ENCODE measurements at regions not wholly inside any gene's neighbourhood (a gene's known extent, or its start where the extent isn't known, plus 50 kb on each side); places are given as distances from the start of the nearest gene placed in this dataset.
"Not testable (repeated sequence)": the region's sequence is repeated elsewhere in the genome, so short reads cannot be mapped to it uniquely, and the experiment has no call there.

- H3K4me3 ChIP-seq (ENCODE audit: low read length); H3K4me2 ChIP-seq (ENCODE audit: low read length); H3K27me3 ChIP-seq (ENCODE audit: control insufficient read depth, insufficient read depth, low read length); H3K4me1 ChIP-seq (ENCODE audit: control insufficient read depth, insufficient read depth, low read length); H3K36me3 ChIP-seq (ENCODE audit: insufficient read depth, low read length); H3K9ac ChIP-seq (ENCODE audit: low read depth, low read length); H3K9me3 ChIP-seq (replicated peaks; ENCODE audit: low read length): not testable (repeated sequence)
Observed at GRCh38 chr13:21306300-21307073, 130.0 kb downstream of the MRPL57 start.

DNA sequence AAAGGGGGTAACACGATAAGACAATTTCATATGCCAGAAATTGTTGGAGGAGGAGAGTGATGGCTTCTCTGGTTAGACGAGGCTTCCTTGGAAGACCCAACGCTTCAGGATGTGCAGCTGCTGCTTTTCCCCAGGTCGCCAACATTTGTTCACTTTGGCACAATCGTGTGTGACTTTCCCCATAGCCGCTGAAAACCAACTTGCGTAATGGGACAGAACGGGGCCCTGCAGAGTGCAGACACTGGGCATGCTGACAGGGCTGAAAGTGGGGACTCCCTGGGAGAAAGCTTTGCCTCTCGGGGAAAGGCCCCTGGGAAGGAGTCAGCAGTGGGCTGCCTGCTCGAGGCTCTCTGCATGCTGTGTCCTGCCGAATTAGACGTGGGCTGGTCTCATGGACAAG, 130.7 kb downstream of the MRPL57 start:
- not testable (repeated sequence) for H3K27me3 ChIP-seq (ENCODE audit: control insufficient read depth, insufficient read depth, low read length); H3K9ac ChIP-seq (ENCODE audit: low read depth, low read length); H3K9me3 ChIP-seq (replicated peaks; ENCODE audit: low read length); H3K4me3 ChIP-seq (ENCODE audit: low read length); H3K4me2 ChIP-seq (ENCODE audit: low read length); H3K36me3 ChIP-seq (ENCODE audit: insufficient read depth, low read length); H3K4me1 ChIP-seq (ENCODE audit: control insufficient read depth, insufficient read depth, low read length)

GRCh38 chr13:21308906-21309305, 132.4 kb downstream of the MRPL57 start:
- Histone ChIP-seq H3K4me1 (ENCODE audit: control insufficient read depth, insufficient read depth, low read length) (no peaks in the 10 kb centered on the region), H3K4me2 (ENCODE audit: low read length) (no peak overlapping the region), H3K9ac (ENCODE audit: low read depth, low read length) (no peak overlapping the region), H3K36me3 (ENCODE audit: insufficient read depth, low read length) (no peaks in the 10 kb centered on the region), H3K9me3 (replicated peaks; ENCODE audit: low read length) (no peaks in the 10 kb centered on the region), H3K4me3 (ENCODE audit: low read length) (no peak overlapping the region), H3K27me3 (ENCODE audit: control insufficient read depth, insufficient read depth, low read length) (no peaks in the 10 kb centered on the region)

GRCh38 chr13:21309542-21310172, 133.2 kb downstream of the MRPL57 start:
- Histone ChIP-seq H3K9me3 (replicated peaks; ENCODE audit: low read length) (no peaks in the 10 kb centered on the region), H3K4me2 (ENCODE audit: low read length) (no peak overlapping the region), H3K4me1 (ENCODE audit: control insufficient read depth, insufficient read depth, low read length) (no peaks in the 10 kb centered on the region), H3K9ac (ENCODE audit: low read depth, low read length) (no peak overlapping the region), H3K36me3 (ENCODE audit: insufficient read depth, low read length) (no peaks in the 10 kb centered on the region), H3K27me3 (ENCODE audit: control insufficient read depth, insufficient read depth, low read length) (no peaks in the 10 kb centered on the region), H3K4me3 (ENCODE audit: low read length) (no peak overlapping the region)

GRCh38 chr13:21310220-21310619, 133.8 kb downstream of the MRPL57 start:
- H3K4me3 ChIP-seq (ENCODE audit: low read length), result no peak overlapping the region
- no peaks in the 10 kb centered on the region for H3K27me3 ChIP-seq (ENCODE audit: control insufficient read depth, insufficient read depth, low read length)
- no peak overlapping the region for H3K9ac ChIP-seq (ENCODE audit: low read depth, low read length)
- no peaks in the 10 kb centered on the region for H3K9me3 ChIP-seq (replicated peaks; ENCODE audit: low read length)
- H3K36me3 ChIP-seq (ENCODE audit: insufficient read depth, low read length), result no peaks in the 10 kb centered on the region
- no peaks in the 10 kb centered on the region for H3K4me1 ChIP-seq (ENCODE audit: control insufficient read depth, insufficient read depth, low read length)
- no peak overlapping the region for H3K4me2 ChIP-seq (ENCODE audit: low read length)

DNA sequence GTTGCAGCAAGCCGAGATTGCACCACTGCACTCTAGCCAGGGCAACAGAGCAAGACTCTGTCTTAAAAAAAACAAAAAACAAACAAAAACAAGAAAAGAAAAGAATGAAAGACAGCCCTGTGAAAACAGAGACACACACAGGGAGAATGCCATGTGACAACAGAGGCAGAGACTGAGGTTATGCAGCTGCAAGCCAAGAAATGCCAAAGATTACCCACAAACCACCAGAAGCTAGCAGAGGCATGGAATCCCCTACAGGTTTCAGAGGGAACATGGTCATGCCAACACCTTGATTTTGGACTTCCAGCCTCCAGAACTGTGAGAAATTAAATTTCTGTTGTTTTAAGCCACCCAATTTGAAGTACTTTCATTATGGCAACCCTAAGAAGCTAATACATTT, 138.5 kb downstream of the MRPL57 start:
- H3K9ac ChIP-seq (ENCODE audit: low read depth, low read length); H3K9me3 ChIP-seq (replicated peaks; ENCODE audit: low read length); H3K36me3 ChIP-seq (ENCODE audit: insufficient read depth, low read length); H3K4me3 ChIP-seq (ENCODE audit: low read length); H3K4me1 ChIP-seq (ENCODE audit: control insufficient read depth, insufficient read depth, low read length); H3K4me2 ChIP-seq (ENCODE audit: low read length); H3K27me3 ChIP-seq (ENCODE audit: control insufficient read depth, insufficient read depth, low read length): not testable (repeated sequence)

DNA sequence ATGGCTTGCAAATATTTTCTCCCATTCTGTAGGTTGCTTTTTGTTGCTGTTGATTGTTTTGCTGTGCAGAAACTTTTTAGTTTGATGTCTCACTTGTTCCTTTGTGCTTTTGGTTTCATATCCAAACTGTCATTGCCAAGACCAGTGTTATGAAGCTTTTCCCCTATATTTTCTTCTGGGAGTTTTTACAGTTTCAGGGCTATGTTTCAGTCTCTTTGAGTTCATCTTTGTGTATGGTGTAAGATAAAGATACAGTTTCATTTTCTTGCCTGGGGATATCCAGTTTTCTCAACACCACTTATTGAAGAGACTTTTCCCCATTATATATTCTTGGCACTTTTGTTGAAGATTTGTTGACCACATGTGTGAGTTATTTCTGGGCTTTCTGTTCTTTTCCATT, 139.9 kb downstream of the MRPL57 start:
- Histone ChIP-seq H3K4me1 (ENCODE audit: control insufficient read depth, insufficient read depth, low read length) (no peaks in the 10 kb centered on the region), H3K9ac (ENCODE audit: low read depth, low read length) (no peak overlapping the region), H3K36me3 (ENCODE audit: insufficient read depth, low read length) (no peaks in the 10 kb centered on the region), H3K9me3 (replicated peaks; ENCODE audit: low read length) (no peaks in the 10 kb centered on the region), H3K4me3 (ENCODE audit: low read length) (no peak overlapping the region), H3K4me2 (ENCODE audit: low read length) (no peak overlapping the region), H3K27me3 (ENCODE audit: control insufficient read depth, insufficient read depth, low read length) (no peaks in the 10 kb centered on the region)

GRCh38 chr13:21318891-21319532, 140.1 kb downstream of the ZDHHC20 start:
- Histone ChIP-seq H3K4me1 (ENCODE audit: control insufficient read depth, insufficient read depth, low read length) (no peaks in the 10 kb centered on the region), H3K4me3 (ENCODE audit: low read length) (peak overlapping the region; percentile 47), H3K9me3 (replicated peaks; ENCODE audit: low read length) (no peaks in the 10 kb centered on the region), H3K27me3 (ENCODE audit: control insufficient read depth, insufficient read depth, low read length) (no peaks in the 10 kb centered on the region), H3K9ac (ENCODE audit: low read depth, low read length) (peak overlapping the region; percentile 21), H3K4me2 (ENCODE audit: low read length) (peak overlapping the region; percentile 68), H3K36me3 (ENCODE audit: insufficient read depth, low read length) (no peaks in the 10 kb centered on the region)

DNA sequence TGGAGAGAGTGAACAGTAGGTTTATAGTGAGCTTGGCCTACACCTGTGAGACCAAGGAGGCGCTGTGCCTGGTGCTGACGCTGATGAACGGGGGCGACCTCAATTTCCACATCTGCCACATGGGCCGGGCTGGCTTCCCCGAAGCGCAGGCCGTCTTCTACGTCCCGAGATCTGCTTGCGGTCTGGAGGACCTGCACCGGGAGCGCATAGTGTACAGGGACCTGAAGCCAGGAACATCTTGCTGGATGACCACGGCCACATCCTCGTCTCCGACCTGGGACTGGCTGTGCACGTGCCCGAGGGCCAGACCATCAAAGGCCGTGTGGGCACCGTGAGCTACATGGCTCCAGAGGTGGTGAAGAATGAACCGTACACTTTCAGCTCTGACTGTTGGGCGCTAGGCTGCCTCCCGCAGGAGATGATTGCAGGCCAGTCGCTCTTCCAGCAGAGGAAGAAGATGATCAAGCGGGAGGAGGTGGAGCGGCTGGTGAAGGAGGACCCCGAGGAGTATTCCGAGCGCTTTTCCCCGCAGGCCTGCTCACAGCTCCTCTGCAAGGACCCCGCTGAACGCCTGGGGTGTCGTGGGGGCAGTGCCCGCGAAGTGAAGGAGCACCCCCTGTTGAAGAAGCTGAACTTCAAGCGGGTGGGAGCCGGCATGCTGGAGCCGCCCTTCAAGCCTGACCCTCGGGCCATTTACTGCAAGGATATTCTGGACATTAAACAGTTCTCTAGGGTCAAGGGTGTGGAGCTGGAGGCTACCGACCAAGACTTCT, 139.0 kb downstream of the ZDHHC20 start:
- no peaks in the 10 kb centered on the region for H3K36me3 ChIP-seq (ENCODE audit: insufficient read depth, low read length)
- no peak overlapping the region for H3K9ac ChIP-seq (ENCODE audit: low read depth, low read length)
- H3K27me3 ChIP-seq (ENCODE audit: control insufficient read depth, insufficient read depth, low read length), result no peaks in the 10 kb centered on the region
- no peak overlapping the region for H3K4me3 ChIP-seq (ENCODE audit: low read length)
- no peaks in the 10 kb centered on the region for H3K4me1 ChIP-seq (ENCODE audit: control insufficient read depth, insufficient read depth, low read length)
- no peak overlapping the region for H3K4me2 ChIP-seq (ENCODE audit: low read length)
- no peaks in the 10 kb centered on the region for H3K9me3 ChIP-seq (replicated peaks; ENCODE audit: low read length)

DNA sequence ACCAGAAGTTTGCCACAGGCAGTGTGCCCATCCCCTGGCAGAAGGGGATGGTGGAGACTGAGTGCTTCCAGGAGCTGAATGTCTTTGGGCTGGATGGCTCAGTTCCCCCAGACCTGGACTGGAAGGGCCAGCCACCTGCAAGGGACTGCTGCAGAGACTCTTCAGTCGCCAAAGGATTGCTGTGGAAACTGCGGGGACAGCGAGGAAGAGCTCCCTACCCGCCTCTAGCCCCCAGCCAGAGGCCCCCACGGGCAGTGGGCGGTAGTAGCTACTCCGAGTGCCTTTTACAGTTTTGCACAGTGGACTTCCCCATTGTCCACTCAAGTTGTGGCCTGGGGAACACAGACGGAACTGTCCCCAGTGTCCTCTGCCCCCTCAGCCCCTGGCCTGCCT, 138.5 kb downstream of the ZDHHC20 start:
- H3K9ac ChIP-seq (ENCODE audit: low read depth, low read length), result no peak overlapping the region
- no peaks in the 10 kb centered on the region for H3K27me3 ChIP-seq (ENCODE audit: control insufficient read depth, insufficient read depth, low read length)
- H3K4me1 ChIP-seq (ENCODE audit: control insufficient read depth, insufficient read depth, low read length), result peaks cover under 1% of the 10 kb centered on the region
- H3K36me3 ChIP-seq (ENCODE audit: insufficient read depth, low read length), result no peaks in the 10 kb centered on the region
- H3K9me3 ChIP-seq (replicated peaks; ENCODE audit: low read length), result no peaks in the 10 kb centered on the region
- no peak overlapping the region for H3K4me2 ChIP-seq (ENCODE audit: low read length)
- no peak overlapping the region for H3K4me3 ChIP-seq (ENCODE audit: low read length)

DNA sequence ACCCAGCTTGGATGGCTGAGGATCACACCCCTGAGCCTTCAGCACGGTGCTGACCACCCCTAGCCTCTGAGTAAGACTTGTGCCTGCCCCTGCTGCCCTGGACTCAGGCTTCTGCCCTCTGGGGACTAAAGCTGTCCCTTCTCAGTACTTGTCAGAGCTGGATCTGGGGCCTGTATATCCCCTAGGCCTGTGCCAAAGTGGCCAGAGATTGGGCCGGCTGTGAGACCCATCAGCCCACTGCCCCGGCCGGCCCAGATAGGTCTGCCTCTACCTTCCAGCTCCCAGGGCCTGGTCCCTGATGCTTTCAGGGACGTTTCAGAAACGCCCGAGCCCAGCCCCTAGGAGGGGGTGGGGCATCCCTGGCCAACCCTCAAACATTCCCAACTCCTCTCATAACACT, 137.8 kb downstream of the ZDHHC20 start:
- H3K4me3 ChIP-seq (ENCODE audit: low read length), result no peak overlapping the region
- no peak overlapping the region for H3K9ac ChIP-seq (ENCODE audit: low read depth, low read length)
- H3K4me1 ChIP-seq (ENCODE audit: control insufficient read depth, insufficient read depth, low read length), result peaks cover 5% of the 10 kb centered on the region
- no peak overlapping the region for H3K4me2 ChIP-seq (ENCODE audit: low read length)
- no peaks in the 10 kb centered on the region for H3K27me3 ChIP-seq (ENCODE audit: control insufficient read depth, insufficient read depth, low read length)
- H3K36me3 ChIP-seq (ENCODE audit: insufficient read depth, low read length), result no peaks in the 10 kb centered on the region
- H3K9me3 ChIP-seq (replicated peaks; ENCODE audit: low read length), result no peaks in the 10 kb centered on the region

Measured in skeletal muscle satellite cell (primary cell).